ENCODE measurements at regions not wholly inside any gene's neighbourhood (a gene's known extent, or its start where the extent isn't known, plus 50 kb on each side); places are given as distances from the start of the nearest gene placed in this dataset.

GRCh38 chr14:31944256-31945073, 132.6 kb upstream of the ARHGAP5 start:
- peak; percentile 8 for DNase-seq

- peak; percentile 25 for DNase-seq
These were observed 132.0 kb upstream of the ARHGAP5 start for GRCh38 chr14:31945074-31945613.

- no peak for DNase-seq
These were observed 131.4 kb upstream of the ARHGAP5 start for GRCh38 chr14:31945701-31946100.

GRCh38 chr14:31947076-31947475, 130.0 kb upstream of the ARHGAP5 start:
- DNase-seq: no peak

- no peak for DNase-seq
These were observed 129.2 kb upstream of the ARHGAP5 start for GRCh38 chr14:31947680-31948595.

GRCh38 chr14:31949709-31950108, 127.4 kb upstream of the ARHGAP5 start:
- no peak for DNase-seq

GRCh38 chr14:31950331-31950730, 126.8 kb upstream of the ARHGAP5 start:
- DNase-seq: no peak

GRCh38 chr14:31950764-31951637, 126.1 kb upstream of the ARHGAP5 start:
- no peak for DNase-seq

GRCh38 chr14:31951638-31951964, 125.5 kb upstream of the ARHGAP5 start:
- no peak for DNase-seq

GRCh38 chr14:31952573-31952972, 124.5 kb upstream of the ARHGAP5 start:
- no peak for DNase-seq

- no peak for DNase-seq
These were observed 123.9 kb upstream of the ARHGAP5 start for GRCh38 chr14:31953210-31953609.

GRCh38 chr14:31954991-31955390, 122.1 kb upstream of the ARHGAP5 start:
- no peak for DNase-seq

GRCh38 chr14:31955936-31956579, 121.0 kb upstream of the ARHGAP5 start:
- DNase-seq: no peak

GRCh38 chr14:31957565-31957964, 119.5 kb upstream of the ARHGAP5 start:
- DNase-seq: no peak

- no peak for DNase-seq
These were observed 117.1 kb upstream of the ARHGAP5 start for GRCh38 chr14:31960039-31960438.

- DNase-seq: no peak
These were observed 115.2 kb upstream of the ARHGAP5 start for GRCh38 chr14:31961896-31962295.

GRCh38 chr14:31962920-31963319, 114.2 kb upstream of the ARHGAP5 start:
- no peak for DNase-seq

GRCh38 chr14:31963587-31963986, 113.5 kb upstream of the ARHGAP5 start:
- DNase-seq: no peak

GRCh38 chr14:31964490-31964889, 112.6 kb upstream of the ARHGAP5 start:
- no peak for DNase-seq

GRCh38 chr14:31965071-31965734, 111.9 kb upstream of the ARHGAP5 start:
- no peak for DNase-seq

- no peak for DNase-seq
These were observed 111.1 kb upstream of the ARHGAP5 start for GRCh38 chr14:31965735-31966598.
